ENCODE measurements at regions not wholly inside any gene's neighbourhood (a gene's known extent, or its start where the extent isn't known, plus 50 kb on each side); places are given as distances from the start of the nearest gene placed in this dataset.
"Not testable (repeated sequence)": the region's sequence is repeated elsewhere in the genome, so short reads cannot be mapped to it uniquely, and the experiment has no call there.

DNA sequence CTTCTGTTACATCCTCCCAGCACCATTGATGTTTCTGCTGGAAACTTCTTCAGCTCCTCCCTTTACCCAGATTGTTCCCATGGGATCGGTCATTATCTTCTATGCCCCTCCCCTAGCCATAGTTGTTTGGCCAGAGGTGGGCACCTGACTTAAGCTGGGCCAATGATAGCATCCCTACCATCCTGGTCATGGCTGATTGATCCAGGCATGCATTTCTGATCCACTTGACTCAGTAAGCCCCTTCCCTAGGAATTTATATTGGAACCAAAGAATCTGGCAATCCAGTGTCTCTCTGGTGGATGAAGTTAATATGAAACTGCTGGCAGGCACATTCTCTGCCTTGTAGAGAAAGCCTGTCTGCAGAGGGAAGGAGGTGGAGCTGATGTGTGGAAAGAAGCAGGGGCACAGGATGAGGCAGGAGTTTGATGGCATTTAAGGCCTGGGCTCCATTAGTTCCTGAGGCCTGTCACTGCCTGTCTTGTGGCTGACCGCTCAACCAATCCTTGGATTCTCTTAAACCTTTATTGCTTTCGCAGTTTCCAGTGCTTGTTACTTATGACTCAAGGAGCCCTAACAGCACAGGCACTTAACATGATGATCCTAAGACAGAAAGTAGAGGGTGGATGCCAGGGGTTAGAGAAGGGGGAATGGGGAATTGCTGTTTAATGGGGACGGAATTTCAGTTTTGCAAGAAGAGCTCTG is 152.4 kb downstream of the ABCC12 start:
- no peak for DNase-seq

DNA sequence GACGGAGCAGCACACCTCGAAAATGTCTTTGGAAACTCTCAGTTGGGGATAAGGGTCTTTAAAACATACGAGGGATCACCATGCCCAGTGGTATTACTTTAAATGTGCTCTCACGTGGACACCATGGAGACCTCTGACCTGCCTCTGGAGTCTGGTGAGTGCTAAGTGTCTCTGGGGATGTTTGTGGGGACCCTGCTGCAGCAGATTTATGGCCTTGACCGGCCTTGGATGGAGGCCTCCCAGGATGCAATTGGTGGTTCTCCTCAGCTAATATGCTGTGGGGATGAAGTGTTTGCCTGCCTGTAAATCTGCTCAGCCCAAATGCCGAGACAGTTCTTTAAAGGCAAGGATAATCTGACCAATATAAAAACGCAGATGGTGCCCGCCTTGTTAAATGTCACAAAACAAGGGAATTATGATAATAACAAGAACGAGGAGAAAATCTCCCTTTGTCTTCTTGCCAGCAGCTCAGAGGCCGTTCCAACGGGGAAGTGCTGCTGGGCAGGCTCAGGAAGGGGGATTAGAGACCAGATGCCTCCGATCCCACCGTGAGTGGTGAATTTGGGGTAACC is 154.4 kb downstream of the ABCC12 start:
- DNase-seq = no peak

DNA sequence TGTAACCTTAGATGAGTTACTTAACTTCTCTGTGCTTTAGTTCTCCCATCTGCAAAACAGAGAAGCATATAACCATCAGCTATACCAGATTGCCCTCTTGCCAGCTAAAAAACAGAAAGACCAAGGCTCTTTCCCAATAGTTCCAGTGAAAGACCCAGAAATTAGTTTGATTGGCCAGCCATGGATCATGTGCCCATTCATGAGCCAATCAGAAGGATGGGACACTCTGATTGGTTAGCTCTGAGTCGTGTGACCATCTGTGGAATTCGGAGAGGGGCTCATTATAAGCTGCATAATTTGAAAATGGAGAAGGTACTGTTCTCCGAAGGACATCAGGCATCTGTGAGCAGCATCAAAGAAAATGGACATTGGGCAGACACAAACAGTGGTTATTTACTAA is 155.2 kb downstream of the ABCC12 start:
- no peak for DNase-seq

DNA sequence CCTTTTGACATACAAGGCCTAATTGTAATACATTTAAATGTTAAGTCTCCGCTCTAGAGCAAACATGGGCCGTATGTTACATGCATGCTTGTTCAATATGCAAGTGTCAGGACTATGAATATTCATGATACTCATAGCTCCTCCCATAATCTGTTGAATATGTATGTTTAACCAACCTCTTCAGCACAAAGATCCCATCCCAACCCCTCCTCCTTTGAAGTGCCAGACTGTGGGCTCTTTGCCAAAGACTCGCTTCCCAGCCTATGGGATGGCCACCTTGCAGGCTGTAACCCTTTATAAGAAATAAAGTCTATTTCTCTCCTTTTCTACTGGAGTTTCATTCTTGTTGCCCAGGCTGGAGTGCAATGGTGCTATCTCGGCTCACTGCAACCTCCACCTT is 156.2 kb downstream of the ABCC12 start:
- DNase-seq = no peak

DNA sequence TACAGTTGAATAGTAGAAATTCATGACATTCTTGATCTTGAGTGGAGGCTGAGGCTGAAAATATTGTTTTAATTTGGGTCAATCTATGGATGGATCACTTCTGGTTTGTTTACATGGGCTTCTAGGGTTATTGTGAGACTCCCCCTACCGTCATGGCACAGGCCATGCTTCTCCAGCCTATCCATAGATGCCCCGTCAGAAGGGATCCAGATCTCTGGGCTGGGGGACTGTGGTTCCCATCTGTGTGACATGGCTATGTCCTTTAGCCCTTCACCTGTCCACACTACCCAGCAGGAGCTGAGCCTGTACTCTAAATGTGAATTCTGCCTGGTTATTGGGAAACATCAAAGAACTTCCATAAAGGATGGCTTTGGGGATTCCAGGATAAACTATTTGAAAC is 160.4 kb downstream of the ABCC12 start:
- DNase-seq = no peak

DNA sequence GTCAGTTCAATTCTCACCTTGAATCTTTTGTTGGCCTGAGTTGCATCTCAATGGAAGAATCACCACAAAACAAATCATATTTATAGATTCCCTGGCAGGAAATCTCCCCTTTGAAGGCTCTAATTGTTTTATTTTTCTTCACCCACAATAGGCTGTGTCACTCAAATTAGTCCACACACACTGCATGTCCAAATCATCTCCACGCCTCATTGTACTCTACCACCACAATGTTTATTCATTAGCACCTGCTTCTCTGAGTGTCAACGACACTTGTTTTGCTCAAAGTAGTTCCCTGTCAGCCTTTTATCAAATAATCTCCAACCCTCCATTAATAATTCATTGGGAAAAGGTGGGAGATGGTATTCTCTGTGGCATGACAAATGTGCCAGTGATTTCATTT is 164.3 kb downstream of the ABCC12 start:
- no peak for DNase-seq

DNA sequence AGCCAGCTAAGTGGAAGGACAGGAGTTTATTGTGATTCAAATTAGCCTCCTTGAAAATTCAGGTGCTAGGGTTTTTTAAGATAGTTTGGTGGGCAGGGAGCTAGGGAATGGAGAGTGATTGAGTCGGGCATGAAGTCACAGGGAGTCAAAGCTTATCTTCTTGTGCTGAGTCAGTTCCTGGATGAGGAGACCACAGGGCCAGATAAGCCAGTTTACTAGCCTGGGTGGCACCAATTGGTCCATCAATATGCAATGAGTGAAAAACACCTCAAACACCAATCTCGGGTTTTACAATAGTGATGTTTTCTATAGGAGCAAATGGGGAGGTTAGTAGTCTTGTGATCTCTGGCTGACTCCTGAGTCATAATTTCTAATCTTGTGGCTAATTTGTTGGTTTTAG is 165.1 kb downstream of the ABCC12 start:
- DNase-seq = no peak

DNA sequence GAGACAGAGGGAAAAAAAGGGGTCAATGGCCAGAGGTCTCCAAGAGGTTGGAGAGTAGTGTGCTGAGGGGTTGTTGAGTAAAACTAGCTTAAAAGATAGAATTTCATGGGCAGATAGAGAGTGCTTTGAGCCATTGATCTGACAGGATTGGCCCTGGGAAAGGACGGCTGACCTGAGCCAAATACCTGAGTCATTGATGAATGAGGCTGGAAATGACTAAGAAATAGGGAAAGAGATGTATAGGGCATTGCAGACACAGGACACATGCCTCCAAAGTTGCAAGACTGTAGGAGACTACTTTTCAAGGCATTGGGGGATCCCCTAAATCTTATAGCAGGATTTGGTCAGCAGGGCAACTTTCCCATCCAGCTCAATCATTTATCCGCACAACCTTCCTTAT is 168.7 kb downstream of the ABCC12 start:
- no peak for DNase-seq

DNA sequence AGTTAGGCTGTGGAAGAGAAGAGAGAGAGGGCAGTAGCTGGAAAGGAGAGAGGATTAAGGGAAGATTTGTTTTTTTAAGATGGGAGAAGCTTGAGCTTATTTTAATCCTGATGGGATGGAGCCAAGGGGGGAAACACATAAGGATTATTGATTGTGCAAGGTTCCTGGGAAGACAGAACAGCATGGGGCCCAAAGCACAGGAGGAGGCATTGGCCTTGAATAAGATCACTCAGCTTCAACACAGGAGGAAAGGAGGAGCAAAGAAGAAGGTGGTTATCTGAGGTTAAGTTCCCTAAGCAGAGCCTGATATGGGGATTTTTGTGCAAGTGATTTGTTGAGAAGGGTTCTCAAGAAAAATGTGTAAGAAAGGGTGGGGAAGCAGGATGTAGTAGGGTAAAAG is 169.8 kb downstream of the ABCC12 start:
- DNase-seq = no peak

DNA sequence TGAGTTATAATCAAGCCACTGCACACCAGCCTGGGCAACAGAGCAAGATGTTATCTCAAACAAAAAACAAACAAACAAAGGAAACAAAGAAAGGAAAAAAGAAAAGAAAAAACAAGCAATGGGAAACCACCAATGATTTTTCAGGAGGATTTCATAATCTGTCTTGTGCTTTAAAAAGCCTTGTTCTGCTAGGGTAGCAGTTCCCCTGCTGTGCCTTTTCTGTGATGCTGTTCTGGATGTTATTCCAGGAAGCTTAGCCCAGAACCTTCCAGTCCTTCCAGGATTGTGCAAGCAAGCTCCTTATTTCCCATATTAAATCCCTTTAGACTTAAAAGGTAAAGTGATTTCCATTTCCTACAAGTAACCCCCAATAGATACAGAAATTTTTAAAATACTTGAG is 171.1 kb downstream of the ABCC12 start:
- DNase-seq = no peak

DNA sequence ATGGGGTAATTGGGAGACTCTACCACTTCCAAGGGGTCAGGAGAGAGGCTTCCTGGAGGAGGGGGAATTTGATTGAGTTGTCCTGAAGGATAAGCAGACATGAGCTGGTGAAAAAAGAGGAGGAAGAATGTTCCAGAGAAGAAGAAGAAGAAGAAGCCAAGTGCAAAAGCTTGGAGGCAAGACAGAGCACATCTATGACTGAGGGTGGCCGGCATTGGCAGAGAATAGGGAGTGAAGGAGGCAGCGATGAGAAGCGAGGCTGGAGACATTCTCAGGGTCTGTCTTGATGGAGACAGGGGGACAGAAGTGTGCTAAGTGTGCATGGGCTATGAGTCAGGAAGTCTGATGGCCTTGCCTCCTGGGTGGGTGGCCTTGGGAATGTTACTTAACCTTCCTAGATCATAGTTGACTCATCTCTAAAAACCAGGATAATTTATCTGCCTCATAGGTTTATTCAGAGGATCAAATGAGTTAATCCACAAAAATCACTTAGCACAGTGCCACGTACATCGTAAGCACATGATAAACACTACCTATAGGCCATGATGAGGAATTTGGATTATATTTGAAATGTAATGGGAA is 171.7 kb downstream of the ABCC12 start:
- no peak for DNase-seq

DNA sequence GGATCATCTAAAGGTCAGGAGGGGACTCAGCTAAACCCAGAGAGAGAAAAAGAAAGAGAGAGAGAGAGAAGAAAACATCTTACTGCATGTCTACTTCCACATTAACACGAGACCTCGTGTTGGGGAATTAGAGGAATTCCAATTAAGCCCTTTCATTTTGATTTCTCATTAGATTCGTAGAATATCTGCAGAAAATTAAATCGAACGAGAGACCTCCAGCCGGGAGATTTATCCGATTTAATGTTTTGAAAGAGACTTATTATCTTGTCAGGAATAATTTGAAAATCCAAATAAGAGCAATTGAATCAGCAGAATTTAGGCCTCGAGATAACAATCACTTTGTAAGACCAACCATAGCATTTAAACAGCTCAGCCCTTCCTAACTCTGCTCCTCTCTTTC is 175.6 kb downstream of the ABCC12 start:
- DNase-seq = no peak

DNA sequence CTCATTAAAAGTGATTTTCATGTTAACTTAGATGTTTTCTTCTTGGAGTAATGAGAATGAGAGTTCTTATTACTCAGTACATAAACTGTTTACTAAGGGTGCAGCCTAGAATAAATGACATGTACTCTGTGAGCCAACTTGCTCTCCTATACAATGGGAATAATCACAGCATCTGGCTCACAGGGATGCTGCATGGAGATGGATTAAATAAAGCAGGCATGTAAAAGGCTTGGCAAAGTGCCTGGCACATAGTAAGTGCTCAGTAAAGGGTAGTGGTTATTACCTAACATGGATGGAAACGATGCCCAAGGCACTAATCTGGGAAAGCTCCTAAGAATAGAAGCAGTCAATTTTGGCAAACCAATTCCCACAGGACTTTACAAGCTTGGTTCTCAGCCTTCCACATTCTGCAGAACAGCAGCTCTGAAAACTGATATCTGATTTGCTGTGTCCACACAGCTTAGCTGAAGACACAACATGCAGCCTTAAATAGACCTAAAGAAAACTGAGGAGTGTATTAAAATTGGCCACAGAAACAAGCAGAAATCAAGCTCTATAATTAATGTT is 176.1 kb downstream of the ABCC12 start:
- DNase-seq = no peak

DNA sequence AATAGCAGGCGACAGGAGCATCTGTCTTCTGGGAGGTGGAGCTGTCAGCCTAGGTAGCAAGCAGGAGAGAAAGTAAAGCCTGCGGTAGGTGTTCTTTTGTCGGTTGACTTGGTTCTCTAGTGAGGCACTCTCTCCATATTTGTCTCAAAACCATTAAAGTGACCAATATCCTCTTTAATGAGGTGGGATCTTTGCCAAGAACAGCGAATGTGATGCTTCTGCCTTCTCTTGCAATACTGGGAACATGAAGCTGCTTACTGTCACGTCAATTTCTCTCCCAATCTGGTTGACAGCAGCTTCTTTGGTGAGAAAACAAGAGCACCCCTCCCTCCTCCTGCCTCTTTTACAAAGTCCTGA is 176.7 kb downstream of the ABCC12 start:
- no peak for DNase-seq

DNA sequence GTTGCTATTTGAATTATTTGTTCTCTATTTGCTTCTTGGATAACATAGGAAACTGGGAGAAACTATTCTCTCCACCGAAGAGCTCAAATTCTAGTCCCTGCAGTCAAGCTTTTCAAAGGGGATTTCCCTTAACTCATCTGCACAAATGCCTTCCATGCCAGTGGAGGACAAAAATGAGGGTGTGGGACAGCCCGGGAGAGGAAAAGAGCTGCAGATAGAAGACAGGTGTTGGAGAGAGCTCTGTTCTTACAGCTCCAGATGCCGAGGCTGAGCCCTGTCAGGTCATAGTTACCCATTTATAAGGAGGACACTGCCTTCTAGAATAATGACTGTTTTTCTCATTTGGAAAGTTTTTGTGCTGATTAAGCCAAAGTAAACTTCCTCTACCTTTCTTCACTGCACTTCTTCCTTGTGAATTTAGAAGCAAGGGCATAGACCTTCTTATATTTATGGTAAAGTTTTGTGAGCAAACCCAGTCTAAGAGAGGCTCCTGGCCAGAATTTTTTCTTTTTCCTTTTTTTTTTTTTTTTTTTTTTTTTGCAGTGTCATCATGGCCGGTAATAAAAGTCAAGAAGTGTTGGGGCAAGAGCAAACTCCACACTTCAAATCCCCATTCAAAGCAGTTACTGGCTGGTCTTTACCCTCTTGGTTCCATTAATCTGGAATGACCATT is 177.2 kb downstream of the ABCC12 start:
- DNase-seq = no peak

DNA sequence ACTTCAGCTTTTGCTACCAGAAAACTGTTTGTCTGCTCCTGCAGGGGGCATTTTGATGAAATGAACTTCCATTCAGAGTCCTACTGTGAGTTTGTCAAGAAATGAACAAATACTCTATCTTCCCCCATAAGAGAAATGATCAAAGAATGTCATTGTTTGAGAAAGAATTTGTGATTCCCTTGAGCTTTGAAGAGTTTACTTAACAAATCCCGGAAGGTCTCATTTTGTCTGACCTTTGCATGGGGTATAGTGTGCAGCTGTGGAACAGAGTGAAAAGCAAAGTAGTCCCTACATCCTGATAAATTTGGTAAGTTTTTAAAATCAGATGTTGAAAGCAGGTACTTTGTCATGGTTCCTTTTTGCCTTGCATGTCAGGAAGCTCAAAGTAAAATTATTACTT is 178.0 kb downstream of the ABCC12 start:
- no peak for DNase-seq

DNA sequence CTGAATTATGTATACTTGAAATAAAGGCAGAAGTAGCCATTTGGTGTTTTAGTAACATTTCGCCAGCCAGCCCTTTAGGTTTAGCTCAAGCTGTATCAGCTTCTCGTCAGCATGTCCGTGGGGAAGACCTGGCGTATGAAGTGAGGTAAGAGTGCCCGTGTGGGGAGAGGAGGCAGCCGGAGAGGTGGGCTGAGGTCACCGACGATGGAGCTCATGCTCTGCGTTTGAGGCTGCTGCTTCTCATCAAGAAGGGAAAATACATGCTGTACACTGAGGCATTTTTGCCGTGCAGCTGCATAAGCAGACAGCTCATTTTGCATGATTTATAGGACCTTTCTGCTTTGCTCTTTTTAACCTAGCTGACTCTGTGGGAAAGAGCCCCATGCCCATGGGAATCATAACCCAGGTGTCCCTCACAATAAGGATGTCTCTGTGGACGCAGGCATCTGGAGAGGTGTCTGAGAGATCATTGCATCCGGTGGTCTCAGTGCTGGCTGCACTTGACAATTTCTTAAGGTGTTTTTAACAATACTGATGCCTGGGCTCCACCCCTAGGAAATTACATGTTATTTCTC is 179.1 kb downstream of the ABCC12 start:
- no peak for DNase-seq

DNA sequence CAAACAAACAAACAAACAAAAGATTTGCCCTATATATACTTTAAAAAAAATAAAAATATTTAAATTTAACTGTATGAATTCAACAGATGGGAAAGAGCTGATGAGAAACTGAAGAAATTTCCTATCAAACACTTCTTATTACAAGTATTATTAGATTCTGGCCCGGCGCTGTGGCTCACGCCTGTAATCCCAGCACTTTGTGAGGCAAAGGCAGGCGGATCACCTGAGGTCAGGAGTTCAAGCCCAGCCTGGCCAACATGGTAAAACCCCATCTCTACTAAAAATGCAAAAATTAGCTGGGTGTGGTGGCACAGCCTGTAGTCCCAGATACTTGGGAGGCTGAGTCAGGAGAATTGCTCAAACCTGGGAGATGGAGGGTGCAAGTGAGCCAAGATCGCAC is 180.8 kb downstream of the ABCC12 start:
- not testable (repeated sequence) for DNase-seq

DNA sequence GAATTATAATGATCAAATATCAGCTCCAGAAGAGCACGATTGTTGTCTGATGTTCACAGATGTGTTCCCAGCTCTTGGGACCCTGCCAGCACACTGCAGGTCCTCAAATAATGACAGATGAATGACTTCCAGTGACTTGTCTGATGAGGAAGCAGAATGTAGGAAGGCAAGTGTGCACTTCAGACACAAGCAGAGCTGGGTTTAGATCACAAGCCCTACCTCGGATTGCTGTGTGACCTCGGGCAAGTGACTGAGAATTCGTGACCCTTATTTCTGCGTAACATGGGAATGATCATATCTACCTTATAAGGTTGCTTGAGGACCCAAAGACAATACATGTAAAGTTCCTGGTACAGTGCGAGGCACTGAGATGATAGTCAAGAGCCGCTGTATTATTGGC is 182.2 kb downstream of the ABCC12 start:
- no peak for DNase-seq

DNA sequence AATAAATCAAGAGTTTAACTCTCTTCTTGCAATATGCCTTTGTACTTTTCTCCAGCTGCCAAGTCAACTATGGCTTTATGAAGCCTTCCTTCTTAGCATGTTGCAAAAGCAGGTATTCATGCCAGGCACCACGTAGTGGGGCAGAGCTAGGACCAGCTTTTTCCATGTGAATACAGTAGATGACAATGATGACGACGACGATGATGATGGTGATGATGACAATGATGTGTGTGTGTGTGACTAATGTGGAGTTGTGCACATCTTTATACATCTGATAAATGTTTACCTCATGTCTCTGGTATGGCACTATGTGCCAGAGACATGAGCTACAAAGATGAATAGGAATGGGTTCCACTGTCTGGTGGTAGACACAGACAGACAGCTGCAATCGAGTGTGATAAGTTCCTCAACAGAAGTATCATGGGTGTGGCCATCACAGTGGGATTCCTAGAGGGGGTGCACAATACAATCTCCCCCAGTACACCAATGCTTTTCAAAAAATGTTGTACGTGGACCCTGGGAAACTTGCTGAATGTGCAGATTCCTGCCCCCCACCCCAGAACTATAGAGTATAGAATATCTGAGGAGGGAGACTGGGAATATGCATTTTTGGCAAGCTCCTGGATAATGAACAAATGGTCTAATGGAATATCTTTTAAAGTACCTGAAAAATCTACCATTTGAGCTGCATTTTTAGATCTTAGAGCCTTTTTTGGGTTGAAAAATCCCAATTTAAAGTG is 183.4 kb downstream of the ABCC12 start:
- no peak for DNase-seq

DNA sequence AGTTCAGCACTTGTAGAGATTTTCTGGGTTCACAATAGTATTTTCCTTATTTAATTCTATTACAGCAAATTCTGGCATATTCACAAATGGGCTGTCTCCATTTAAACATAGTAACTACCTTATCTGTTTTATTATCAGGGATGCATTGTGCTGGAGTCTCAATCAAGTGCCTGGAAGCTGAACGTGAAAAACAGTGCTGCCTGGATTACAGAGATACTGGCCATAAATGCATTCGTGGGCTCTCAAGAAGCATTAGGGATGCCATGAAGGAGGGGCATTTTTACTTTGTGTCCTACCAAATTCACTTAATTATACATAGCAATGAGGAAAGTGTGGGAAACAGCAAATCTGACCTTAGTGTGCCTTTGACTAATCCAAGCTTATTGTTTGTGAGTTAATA is 184.6 kb downstream of the ABCC12 start:
- DNase-seq = no peak

DNA sequence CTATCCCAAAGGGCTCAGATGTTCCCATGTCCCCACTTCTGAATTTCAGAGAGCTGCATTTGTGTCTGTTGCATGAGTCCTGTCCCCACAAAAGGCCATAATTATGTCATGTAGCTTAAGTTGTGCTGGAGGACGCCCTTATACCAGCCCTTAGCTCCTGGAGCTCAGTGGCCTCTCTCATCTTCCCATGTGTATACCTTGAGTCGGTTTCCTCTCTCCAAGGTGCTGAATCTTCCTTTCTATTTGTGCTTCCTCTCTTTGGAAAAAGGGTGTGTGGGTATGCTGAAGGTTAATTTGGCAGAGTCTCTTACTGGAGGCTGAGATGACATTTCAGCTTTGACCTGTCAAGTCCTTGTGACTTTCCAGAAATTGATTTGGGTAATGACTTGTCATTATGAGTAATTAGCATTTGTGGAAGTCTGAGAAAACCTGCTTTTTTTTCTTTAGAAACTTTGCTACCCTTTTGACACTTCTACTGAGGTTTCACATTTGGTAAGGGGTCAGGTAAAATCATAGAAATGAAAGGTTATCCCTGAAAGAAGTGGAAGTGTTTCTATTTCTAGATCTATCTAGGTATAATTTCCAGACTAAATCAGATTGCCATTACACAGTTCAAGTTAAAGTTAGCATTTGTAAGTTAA is 185.4 kb downstream of the ABCC12 start:
- DNase-seq = peak; percentile 2

Data from activated CD4-positive, alpha-beta T cell treated with anti-CD3 and anti-CD28 coated beads, Interleukin-10, Interleukin-2, amounts not matched to agents 100 ng/mL and 50 ng/mL, durations not matched to agents 16 hours and 8 hours (primary cell).